Astrocyte of the cerebellum (primary cell): ENCODE measurements at regions not wholly inside any gene's neighbourhood (a gene's known extent, or its start where the extent isn't known, plus 50 kb on each side); places are given as distances from the start of the nearest gene placed in this dataset.

Experiments used
- DNase-seq: peaks from one replicate; pipeline ENCODE4 v3.0.0-alpha.2; 2011; ENCODE audit warnings: low read depth
- H3K4me3 ChIP-seq: 2 replicates; pipeline ENCODE4 v1.5.1; 2011; ENCODE audit warnings: mild to moderate bottlenecking, low read depth, low read length, moderate library complexity
- in situ Hi-C: cut with HindIII; loops from 2 replicates; pipeline ENCODE4 v1.10.0; 2017; ENCODE audit warnings: low sequenced_read_pairs
- TF ChIP-seq, protein P1 (sequence below): IDR thresholded peaks from 2 replicates; pipeline ENCODE4 v1.5.1; 2012; ENCODE audit warnings: low read length, low read depth, moderate library complexity, mild to moderate bottlenecking; ENCODE audit errors: missing control alignments

DNA sequence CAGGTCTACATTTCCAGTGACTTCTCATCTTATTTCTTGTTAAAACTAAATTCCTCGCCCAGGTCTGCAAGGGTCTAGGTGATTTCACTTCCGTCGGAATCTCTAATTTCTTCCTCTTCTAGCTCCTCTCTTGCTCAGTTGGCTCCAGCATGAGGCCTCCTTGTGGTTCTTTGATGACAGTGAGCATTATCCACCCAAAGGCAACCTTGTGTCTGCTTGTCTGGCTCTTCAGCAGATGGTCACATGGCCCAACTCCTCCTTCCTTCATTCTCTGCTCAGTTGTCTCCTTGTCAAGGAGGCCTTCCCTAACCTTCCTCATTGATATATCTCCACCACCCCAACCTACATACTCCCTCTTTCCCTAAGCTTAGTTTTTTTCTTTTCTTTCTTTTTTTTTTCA is 1391.4 kb downstream of the EFNB2 start:
- TF ChIP-seq, protein P1, sequence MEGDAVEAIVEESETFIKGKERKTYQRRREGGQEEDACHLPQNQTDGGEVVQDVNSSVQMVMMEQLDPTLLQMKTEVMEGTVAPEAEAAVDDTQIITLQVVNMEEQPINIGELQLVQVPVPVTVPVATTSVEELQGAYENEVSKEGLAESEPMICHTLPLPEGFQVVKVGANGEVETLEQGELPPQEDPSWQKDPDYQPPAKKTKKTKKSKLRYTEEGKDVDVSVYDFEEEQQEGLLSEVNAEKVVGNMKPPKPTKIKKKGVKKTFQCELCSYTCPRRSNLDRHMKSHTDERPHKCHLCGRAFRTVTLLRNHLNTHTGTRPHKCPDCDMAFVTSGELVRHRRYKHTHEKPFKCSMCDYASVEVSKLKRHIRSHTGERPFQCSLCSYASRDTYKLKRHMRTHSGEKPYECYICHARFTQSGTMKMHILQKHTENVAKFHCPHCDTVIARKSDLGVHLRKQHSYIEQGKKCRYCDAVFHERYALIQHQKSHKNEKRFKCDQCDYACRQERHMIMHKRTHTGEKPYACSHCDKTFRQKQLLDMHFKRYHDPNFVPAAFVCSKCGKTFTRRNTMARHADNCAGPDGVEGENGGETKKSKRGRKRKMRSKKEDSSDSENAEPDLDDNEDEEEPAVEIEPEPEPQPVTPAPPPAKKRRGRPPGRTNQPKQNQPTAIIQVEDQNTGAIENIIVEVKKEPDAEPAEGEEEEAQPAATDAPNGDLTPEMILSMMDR: no peak
- DNase-seq: no peak
- in situ Hi-C loops: no loop called here
- H3K4me3 ChIP-seq: no peak overlapping the region

DNA sequence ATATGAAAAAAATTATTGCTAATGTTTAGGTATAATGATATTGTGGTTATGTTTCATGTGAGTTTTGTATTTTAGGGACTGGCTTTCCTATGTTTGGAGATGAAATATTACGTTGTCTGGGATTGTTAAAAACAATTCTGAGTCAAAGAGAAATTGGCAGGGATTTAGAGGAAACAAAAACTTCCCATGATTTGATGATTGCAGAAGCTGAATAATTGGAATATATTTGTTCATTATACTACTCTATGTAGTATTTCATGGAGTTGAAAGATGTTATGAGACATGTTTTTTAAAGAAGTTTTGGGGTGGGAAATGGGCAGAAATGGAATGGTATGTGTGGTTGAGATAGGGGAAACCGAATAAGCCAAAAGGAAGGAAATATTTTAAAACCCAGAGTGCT is 1392.9 kb downstream of the EFNB2 start:
- in situ Hi-C loops: no loop called here
- DNase-seq: no peak
- TF ChIP-seq, protein P1: no peak
- H3K4me3 ChIP-seq: no peak overlapping the region

DNA sequence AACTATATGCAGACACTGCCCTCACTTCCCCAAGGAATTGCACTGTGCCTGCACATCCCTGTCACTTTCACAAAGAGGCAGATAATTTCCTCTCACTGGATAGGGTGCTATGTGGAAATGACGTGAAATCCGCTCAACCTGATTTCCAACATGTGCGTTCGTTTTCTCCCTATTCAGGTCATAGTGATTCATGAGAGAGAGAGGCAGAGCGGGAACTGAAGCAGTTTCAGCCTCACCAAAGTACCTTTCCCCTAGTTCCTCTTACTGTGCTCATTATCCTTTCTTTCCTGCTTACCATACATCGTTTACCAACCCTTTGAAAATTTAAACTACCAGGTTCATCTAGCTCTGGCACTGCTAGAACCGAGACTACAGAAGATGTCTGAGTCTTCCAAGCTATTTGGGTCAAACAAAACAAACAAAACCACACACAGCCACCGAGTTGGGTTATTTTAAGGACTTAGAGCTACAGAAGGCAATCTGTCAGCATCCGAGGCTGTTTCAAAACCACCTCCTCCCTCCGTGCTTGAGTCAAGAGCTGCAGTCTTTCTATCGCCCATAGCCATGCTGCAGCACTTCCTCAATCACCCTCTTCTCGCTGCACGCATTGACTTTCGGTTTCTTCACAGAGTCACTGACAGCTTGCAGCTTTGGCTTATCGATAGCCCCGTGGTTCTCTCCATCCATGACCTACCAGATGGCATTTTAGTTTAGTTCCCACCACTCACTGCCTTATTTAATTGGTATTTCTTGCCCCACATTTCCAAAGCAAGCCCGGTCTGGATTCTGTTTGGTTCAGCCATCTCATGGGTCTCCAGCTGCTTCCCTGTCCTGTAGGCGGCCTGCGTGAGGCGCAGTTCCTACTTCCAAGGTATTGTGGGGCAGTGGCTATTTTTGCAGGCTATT is 1395.8 kb downstream of the EFNB2 start:
- in situ Hi-C loops: no loop called here
- no peak overlapping the region for H3K4me3 ChIP-seq
- no peak for DNase-seq
- TF ChIP-seq, protein P1: no peak

DNA sequence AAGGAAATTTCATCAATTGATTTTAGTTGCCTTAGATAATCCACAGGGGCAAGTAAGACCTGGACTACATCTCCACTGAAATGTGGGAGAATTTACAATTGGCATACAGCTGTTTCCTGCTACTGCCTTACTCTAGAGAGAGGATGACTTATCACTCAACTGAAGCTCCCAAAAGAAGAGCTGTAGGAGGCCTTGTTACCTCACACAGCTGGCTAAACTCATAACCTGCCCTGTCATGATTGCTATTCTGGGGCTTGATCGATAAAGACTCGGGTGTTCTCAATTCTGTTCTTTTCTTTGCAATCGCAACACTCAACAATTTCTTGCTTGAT is 1396.4 kb downstream of the EFNB2 start:
- no peak for DNase-seq
- in situ Hi-C loops: no loop called here
- TF ChIP-seq, protein P1: no peak
- H3K4me3 ChIP-seq: no peak overlapping the region

DNA sequence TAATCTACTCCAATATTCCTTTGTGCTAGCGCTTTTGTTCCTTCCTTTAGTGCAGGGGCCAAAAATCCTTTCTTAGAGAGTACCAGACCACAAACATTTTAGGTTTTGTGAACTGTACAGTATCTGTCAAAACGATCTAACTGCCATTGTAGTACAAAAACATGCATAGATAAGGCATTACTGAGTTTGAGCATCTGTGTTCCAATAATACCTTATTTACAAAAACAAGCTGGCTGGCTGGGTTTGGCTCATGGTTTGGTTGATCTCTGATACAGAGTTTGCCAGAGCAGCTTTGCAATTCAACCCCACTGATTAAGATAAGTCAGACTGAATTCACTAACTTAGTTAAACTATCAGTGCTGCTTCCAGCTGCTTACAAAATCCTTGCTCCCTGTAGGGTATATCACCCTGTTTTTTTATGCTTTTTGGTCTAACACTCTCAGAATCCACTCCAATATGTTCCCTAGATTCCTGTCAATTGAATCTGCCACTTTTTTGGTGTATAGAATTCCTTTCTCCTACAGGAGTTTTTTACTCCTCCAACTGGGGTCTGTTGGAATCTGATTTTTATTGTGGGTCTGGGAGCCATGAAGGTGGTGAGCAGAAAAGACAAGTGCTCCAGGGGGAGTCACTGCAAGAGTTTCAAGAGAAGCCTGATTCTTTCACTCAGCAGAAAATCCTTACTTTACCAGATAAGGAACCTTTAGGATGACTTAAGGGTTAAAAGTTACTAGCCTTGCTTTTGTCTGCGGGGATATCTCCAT is 1399.4 kb downstream of the EFNB2 start:
- in situ Hi-C loops: no loop called here
- DNase-seq: no peak
- no peak overlapping the region for H3K4me3 ChIP-seq
- TF ChIP-seq, protein P1: no peak

DNA sequence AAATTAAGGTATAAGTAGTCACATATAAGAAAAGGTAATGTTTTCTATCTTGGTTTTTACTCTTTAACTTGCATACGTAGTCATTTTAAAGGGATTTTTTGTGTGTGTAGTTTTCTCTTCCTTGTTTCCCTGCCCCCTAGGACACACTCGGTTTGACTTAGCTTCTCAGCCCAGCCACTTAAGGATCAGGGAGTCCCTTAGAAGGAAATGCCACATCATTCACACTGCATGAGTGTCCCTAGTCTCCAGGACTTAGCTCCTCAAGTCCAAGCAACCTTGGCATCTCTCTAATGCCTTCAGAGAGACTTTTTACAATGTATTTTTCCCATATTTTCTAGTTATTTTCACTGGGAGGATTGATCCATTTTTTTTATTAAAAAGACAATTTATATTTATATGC is 1407.7 kb downstream of the EFNB2 start:
- DNase-seq: no peak
- H3K4me3 ChIP-seq: no peak overlapping the region
- TF ChIP-seq, protein P1: no peak
- in situ Hi-C loops: no loop called here
